Prostate gland (tissue), 2 donors: ENCODE measurements at regions not wholly inside any gene's neighbourhood (a gene's known extent, or its start where the extent isn't known, plus 50 kb on each side); places are given as distances from the start of the nearest gene placed in this dataset.

Source experiments
- CTCF ChIP-seq, 4 experiments: fragments of 200-600 bp in 2 of 4; fragments of 450-650 bp in 2 of 4; sonication (generic) in 2 of 4; IDR thresholded peaks; 1 replicate in 3 of 4; 2 replicates in 1 of 4; pipeline ENCODE4 v1.5.1; 2016 to 2019; ENCODE audit warnings: antibody characterized with exemption in 4 of 4, mild to moderate bottlenecking in 2 of 4, moderate library complexity in 2 of 4
- POLR2A ChIP-seq: fragments of 450-650 bp; IDR thresholded peaks from one replicate; pipeline ENCODE4 v1.6.1; 2016; ENCODE audit warnings: antibody characterized with exemption, mild to moderate bottlenecking
- POLR2AphosphoS5 ChIP-seq: sonication (generic); formaldehyde crosslinking; IDR thresholded peaks from one replicate; pipeline ENCODE4 v1.6.1; 2017; ENCODE audit warnings: antibody characterized with exemption

- TF ChIP-seq CTCF (IDR thresholded peaks at IDR 0.05) = no peak
- TF ChIP-seq POLR2A = no peak
- no peak for TF ChIP-seq POLR2AphosphoS5
These were observed 136.2 kb downstream of the ASB7 start for GRCh38 chr15:100738614-100739013.
